K562 (cell line): ENCODE measurements at regions not wholly inside any gene's neighbourhood (a gene's known extent, or its start where the extent isn't known, plus 50 kb on each side); places are given as distances from the start of the nearest gene placed in this dataset.

Experiments used
- ATAC-seq: fragments of 200-7000 bp; cut with Tn5 transposase; 3 replicates; pipeline ENCODE4 v1.9.1; 2020; ENCODE audit warnings: moderate library complexity
- BruUV-seq: library from RNA; stranded (reverse); fragments of 400-500 nt; replicated peaks from 2 replicates; lab custom pipeline; 2021; lab: Mats Ljungman, UMichigan
- CTCF ChIA-PET: fragments of 300-600 bp; formaldehyde crosslinking; extraction: SDS; loops from one replicate; lab custom pipeline; 2021; ENCODE audit warnings: low intra/inter-chr PET ratio; lab: Yijun Ruan, JAX
- POLR2A ChIA-PET: fragments of 300-600, 350-650 bp; sonication (Branson Sonifier 250); formaldehyde crosslinking; extraction: SDS; loops from one replicate; lab custom pipeline; 2021; ENCODE audit warnings: antibody characterized with exemption, inconsistent platforms; lab: Yijun Ruan, JAX
- DNase-seq, 4 experiments: peaks; one replicate each; pipeline versions ENCODE4 v3.0.0 to v3.0.0-alpha.2; 2011 to 2018; ENCODE audit warnings: low spot score in 3 of 4, mixed read lengths in 3 of 4; ENCODE audit errors: extremely low read depth in 1 of 4
- FAIRE-seq: peaks from 2 replicates; lab custom pipeline; 2011; peaks lifted over from hg19 to GRCh38; lab: Jason Lieb, UNC
- H2AFZ ChIP-seq: 2 replicates; pipeline ENCODE4 v1.6.0; 2011; ENCODE audit warnings: low read depth, low read length, control low read depth, inconsistent platforms
- H3K27ac ChIP-seq: fragments of 200-600 bp; 3 replicates; pipeline ENCODE4 v1.8.0; 2011; ENCODE audit warnings: low read depth, mild to moderate bottlenecking, control low read depth, inconsistent platforms, low read length, moderate library complexity, mixed read lengths; ENCODE audit errors: extremely low read depth
- H3K27me3 ChIP-seq, 2 experiments: fragments of 300-600 bp in 1 of 2; 2 replicates in 1 of 2; 3 replicates in 1 of 2; pipeline versions ENCODE4 v1.6.0 to v1.8.0; 2011; ENCODE audit warnings: inconsistent platforms in 2 of 2, low read length in 2 of 2, mild to moderate bottlenecking in 1 of 2, mixed read lengths in 1 of 2, moderate library complexity in 1 of 2; ENCODE audit not compliant: control insufficient read depth in 2 of 2, insufficient read depth in 2 of 2
- H3K36me3 ChIP-seq: fragments of 300-600 bp; 3 replicates; pipeline ENCODE4 v1.8.0; 2011; ENCODE audit warnings: mild to moderate bottlenecking, low read length, inconsistent platforms; ENCODE audit not compliant: control insufficient read depth, insufficient read depth
- H3K4me1 ChIP-seq, 2 experiments: fragments of 200-600 bp in 1 of 2; replicated peaks in 1 of 2; 2 replicates in 1 of 2; 3 replicates in 1 of 2; pipeline versions ENCODE4 v1.5.1 to v1.8.0; 2011; ENCODE audit warnings: inconsistent platforms in 2 of 2, low read length in 2 of 2, mild to moderate bottlenecking in 1 of 2, mixed read lengths in 1 of 2, moderate library complexity in 1 of 2; ENCODE audit not compliant: control insufficient read depth in 2 of 2, insufficient read depth in 2 of 2
- H3K4me2 ChIP-seq: 2 replicates; pipeline ENCODE4 v1.6.1; 2011; ENCODE audit warnings: low read length, control low read depth, inconsistent platforms, mixed read lengths; ENCODE audit not compliant: insufficient read depth
- H3K4me3 ChIP-seq: fragments of 200-600 bp; sonication (generic), shearing (Covaris generic); 2 replicates; pipeline ENCODE4 v1.5.1; 2016; ENCODE audit warnings: control low read depth, inconsistent platforms
- H3K79me2 ChIP-seq: fragments of 200-600 bp; 3 replicates; pipeline ENCODE4 v1.8.0; 2011; ENCODE audit warnings: low read length, inconsistent platforms; ENCODE audit not compliant: control insufficient read depth, insufficient read depth
- H3K9ac ChIP-seq, 2 experiments: 2 replicates each; pipeline versions ENCODE4 v1.6.0 to v1.6.1; 2011; ENCODE audit warnings: low read depth in 2 of 2, low read length in 2 of 2, control low read depth in 1 of 2, inconsistent platforms in 1 of 2, mild to moderate bottlenecking in 1 of 2, mixed read lengths in 1 of 2; ENCODE audit not compliant: insufficient read depth in 1 of 2
- H3K9me1 ChIP-seq: one replicate; pipeline ENCODE4 v1.6.0; 2011; ENCODE audit warnings: inconsistent platforms, mild to moderate bottlenecking, low read length, moderate library complexity; ENCODE audit not compliant: control insufficient read depth, insufficient read depth
- H3K9me3 ChIP-seq: replicated peaks from 2 replicates; pipeline ENCODE4 v1.5.1; 2011; ENCODE audit warnings: low read depth, low read length, inconsistent platforms; ENCODE audit not compliant: control insufficient read depth, insufficient read depth
- H4K20me1 ChIP-seq: replicated peaks from 2 replicates; pipeline ENCODE4 v1.6.1; 2011; ENCODE audit warnings: low read length, inconsistent platforms, mixed read lengths; ENCODE audit not compliant: control insufficient read depth, insufficient read depth
- BDP1 ChIP-seq: IDR thresholded peaks from 3 replicates; pipeline ENCODE4 v1.6.1; 2011; ENCODE audit not compliant: insufficient read length, insufficient read depth
- CHD1 ChIP-seq: fragments of 200-600 bp; sonication (generic); IDR thresholded peaks from one replicate; pipeline ENCODE4 v1.6.1; 2012; ENCODE audit warnings: mild to moderate bottlenecking, moderate library complexity, low read length, inconsistent platforms
- FIP1L1 ChIP-seq: fragments of 200-400 bp; formaldehyde crosslinking; IDR thresholded peaks from 2 replicates; pipeline ENCODE4 v1.6.1; 2018; ENCODE audit warnings: mild to moderate bottlenecking, low read depth, low read length; ENCODE audit not compliant: poor library complexity, severe bottlenecking
- HNRNPLL ChIP-seq: fragments of 200-400 bp; formaldehyde crosslinking; IDR thresholded peaks from 2 replicates; pipeline ENCODE4 v1.6.1; 2017; ENCODE audit warnings: low read length, low read depth, mild to moderate bottlenecking; ENCODE audit not compliant: poor library complexity, severe bottlenecking
- LARP7 ChIP-seq: fragments of 450-650 bp; IDR thresholded peaks from 2 replicates; pipeline ENCODE4 v1.6.1; 2016
- MEF2D ChIP-seq: conservative IDR thresholded peaks from 2 replicates; pipeline ENCODE4 v1.6.1; 2016; ENCODE audit warnings: low read depth, missing genetic modification characterization, missing compliant biosample characterization
- MTF1 ChIP-seq: fragments of 250-450 bp; sonication (Bioruptor Pico); IDR thresholded peaks from 2 replicates; pipeline ENCODE4 v1.9.0; 2021; ENCODE audit warnings: moderate library complexity, mild to moderate bottlenecking, inconsistent platforms, borderline replicate concordance
- NFE2 ChIP-seq: IDR thresholded peaks from 2 replicates; pipeline ENCODE4 v1.6.1; 2014; ENCODE audit warnings: antibody characterized with exemption, low read depth
- NFRKB ChIP-seq: fragments of 450-650 bp; IDR thresholded peaks from 2 replicates; pipeline ENCODE4 v1.6.1; 2016; ENCODE audit warnings: low read depth
- NUFIP1 ChIP-seq: fragments of 450-650 bp; IDR thresholded peaks from 2 replicates; pipeline ENCODE4 v1.6.1; 2018; ENCODE audit not compliant: partially characterized antibody
- RB1 ChIP-seq: fragments of 450-650 bp; IDR thresholded peaks from 2 replicates; pipeline ENCODE4 v1.6.1; 2017; ENCODE audit warnings: low read depth, mild to moderate bottlenecking
- SMAD3 ChIP-seq: fragments of 450-650 bp; formaldehyde crosslinking; conservative IDR thresholded peaks from 2 replicates; pipeline ENCODE4 v1.4.0; 2020; ENCODE audit warnings: mild to moderate bottlenecking
- TSC22D4 ChIP-seq: fragments of 450-650 bp; IDR thresholded peaks from 2 replicates; pipeline ENCODE4 v1.6.1; 2016; ENCODE audit warnings: missing genetic modification characterization, missing biosample characterization, control low read depth
- WHSC1 ChIP-seq: IDR thresholded peaks from one replicate; pipeline ENCODE4 v1.6.1; 2012; ENCODE audit warnings: low read length, control low read depth, inconsistent platforms
- ZEB2 ChIP-seq: fragments of 450-650 bp; IDR thresholded peaks from 2 replicates; pipeline ENCODE4 v1.6.1; 2016
- ZFP30 ChIP-seq: fragments of 250-450 bp; sonication (Bioruptor Pico); IDR thresholded peaks from 2 replicates; pipeline ENCODE4 v1.8.0; 2022; ENCODE audit warnings: moderate library complexity, mild to moderate bottlenecking, inconsistent platforms, borderline replicate concordance
- ZNF165 ChIP-seq: fragments of 250-450 bp; sonication (Bioruptor Pico); IDR thresholded peaks from 2 replicates; pipeline ENCODE4 v1.4.0; 2020; ENCODE audit warnings: borderline replicate concordance
- ZNF785 ChIP-seq: fragments of 250-450 bp; sonication (Bioruptor Pico); IDR thresholded peaks from 2 replicates; pipeline ENCODE4 v1.4.0; 2020; ENCODE audit warnings: mild to moderate bottlenecking
- WGBS: fragments of 100-300 bp; shearing (Covaris generic); methylation state at CpG from one replicate; pipeline ENCODE4 v1.1.6; 2016; ENCODE audit warnings: low coverage, mixed read lengths; ENCODE audit not compliant: insufficient coverage; ENCODE audit errors: missing lambda C conversion rate; 5-methylcytosine and 5-hydroxymethylcytosine counted together
- in situ Hi-C: fragments of 300-500 bp; cut with MboI; formaldehyde crosslinking; loops from 4 replicates; pipeline ENCODE4 v1.15.0; 2018; ENCODE audit warnings: inconsistent platforms, mixed read lengths
- intact Hi-C: fragments of 100-400 bp; cut with micrococcal nuclease; formaldehyde crosslinking; loops from 2 replicates; pipeline ENCODE4 v1.14.2; 2022
- TF ChIP-seq, protein P1 (sequence below): fragments of 450-650 bp; formaldehyde crosslinking; IDR thresholded peaks from 2 replicates; pipeline ENCODE4 v1.4.0; 2022; ENCODE audit warnings: missing genetic modification characterization
- TF ChIP-seq, protein P2 (sequence below): fragments of 200-400 bp; formaldehyde crosslinking; IDR thresholded peaks from 2 replicates; pipeline ENCODE4 v1.6.1; 2017; ENCODE audit warnings: mild to moderate bottlenecking, low read depth, low read length, moderate library complexity
- TF ChIP-seq, protein P3 (sequence below): sonication (generic); formaldehyde crosslinking; IDR thresholded peaks from 2 replicates; pipeline ENCODE4 v1.8.1; 2023; ENCODE audit warnings: mild to moderate bottlenecking, missing genetic modification reagents

DNA sequence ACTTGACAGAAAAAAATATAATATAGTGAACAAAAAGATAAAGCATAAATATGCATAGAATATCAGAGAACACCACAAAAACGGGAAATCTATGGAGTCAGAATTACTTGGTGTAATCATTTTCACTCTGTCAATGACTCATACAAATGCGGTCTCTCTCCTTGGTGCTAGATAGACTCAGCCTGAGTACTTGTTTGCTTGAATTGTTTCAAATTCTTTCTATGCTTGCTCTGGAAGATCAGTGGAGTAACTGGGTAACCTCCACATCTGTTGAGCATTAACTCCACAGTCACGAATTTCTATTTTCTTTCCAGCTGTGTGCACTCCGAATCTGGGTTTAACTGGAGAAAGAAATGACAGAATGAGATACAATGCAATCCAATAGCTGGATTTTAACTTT, 760.4 kb downstream of the ZPLD1 start (continued):
- TF ChIP-seq, protein P1, sequence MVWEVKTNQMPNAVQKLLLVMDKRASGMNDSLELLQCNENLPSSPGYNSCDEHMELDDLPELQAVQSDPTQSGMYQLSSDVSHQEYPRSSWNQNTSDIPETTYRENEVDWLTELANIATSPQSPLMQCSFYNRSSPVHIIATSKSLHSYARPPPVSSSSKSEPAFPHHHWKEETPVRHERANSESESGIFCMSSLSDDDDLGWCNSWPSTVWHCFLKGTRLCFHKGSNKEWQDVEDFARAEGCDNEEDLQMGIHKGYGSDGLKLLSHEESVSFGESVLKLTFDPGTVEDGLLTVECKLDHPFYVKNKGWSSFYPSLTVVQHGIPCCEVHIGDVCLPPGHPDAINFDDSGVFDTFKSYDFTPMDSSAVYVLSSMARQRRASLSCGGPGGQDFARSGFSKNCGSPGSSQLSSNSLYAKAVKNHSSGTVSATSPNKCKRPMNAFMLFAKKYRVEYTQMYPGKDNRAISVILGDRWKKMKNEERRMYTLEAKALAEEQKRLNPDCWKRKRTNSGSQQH = no peak
- no peak for TF ChIP-seq CHD1
- TF ChIP-seq, protein P2, sequence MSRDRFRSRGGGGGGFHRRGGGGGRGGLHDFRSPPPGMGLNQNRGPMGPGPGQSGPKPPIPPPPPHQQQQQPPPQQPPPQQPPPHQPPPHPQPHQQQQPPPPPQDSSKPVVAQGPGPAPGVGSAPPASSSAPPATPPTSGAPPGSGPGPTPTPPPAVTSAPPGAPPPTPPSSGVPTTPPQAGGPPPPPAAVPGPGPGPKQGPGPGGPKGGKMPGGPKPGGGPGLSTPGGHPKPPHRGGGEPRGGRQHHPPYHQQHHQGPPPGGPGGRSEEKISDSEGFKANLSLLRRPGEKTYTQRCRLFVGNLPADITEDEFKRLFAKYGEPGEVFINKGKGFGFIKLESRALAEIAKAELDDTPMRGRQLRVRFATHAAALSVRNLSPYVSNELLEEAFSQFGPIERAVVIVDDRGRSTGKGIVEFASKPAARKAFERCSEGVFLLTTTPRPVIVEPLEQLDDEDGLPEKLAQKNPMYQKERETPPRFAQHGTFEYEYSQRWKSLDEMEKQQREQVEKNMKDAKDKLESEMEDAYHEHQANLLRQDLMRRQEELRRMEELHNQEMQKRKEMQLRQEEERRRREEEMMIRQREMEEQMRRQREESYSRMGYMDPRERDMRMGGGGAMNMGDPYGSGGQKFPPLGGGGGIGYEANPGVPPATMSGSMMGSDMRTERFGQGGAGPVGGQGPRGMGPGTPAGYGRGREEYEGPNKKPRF = no peak

DNA sequence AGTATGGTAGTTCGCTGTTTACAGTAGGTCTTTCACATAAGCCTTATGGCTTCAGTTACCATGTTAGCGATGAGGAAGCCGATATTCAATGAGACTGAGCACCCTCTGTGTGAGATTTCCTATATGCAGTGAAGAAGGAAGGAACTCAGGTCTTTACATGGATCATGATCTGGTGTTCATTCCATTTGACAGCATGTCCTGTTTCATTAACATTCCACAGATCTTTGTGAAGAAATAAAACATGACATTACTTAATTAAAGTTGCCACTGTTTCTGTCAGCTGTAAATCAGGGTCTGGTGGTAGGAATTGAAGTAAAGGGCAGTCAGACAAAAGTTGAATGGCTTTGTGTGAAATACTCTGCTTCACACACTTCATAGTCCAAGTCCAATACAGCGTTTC, 768.6 kb downstream of the ZPLD1 start:
- Histone ChIP-seq H3K9me1 (no peaks in the 10 kb centered on the region), H3K9ac (no peak overlapping the region), H3K27me3 (no peaks in the 10 kb centered on the region), H3K4me3 (no peak overlapping the region), H3K36me3 (no peaks in the 10 kb centered on the region), H2AFZ (no peak overlapping the region), H3K9me3 (no peaks in the 10 kb centered on the region), H3K4me2 (no peak overlapping the region), H3K27ac (no peak overlapping the region), H4K20me1 (no peaks in the 10 kb centered on the region), H3K4me1 (no peaks in the 10 kb centered on the region), H3K79me2 (no peaks in the 10 kb centered on the region)
- intact Hi-C loops = no loop called here
- FAIRE-seq = no peak
- BruUV-seq = no TSS peak
- CTCF ChIA-PET = no interaction called here
- in situ Hi-C loops = no loop called here
- DNase-seq = no peak
- POLR2A ChIA-PET = no interaction called here
- WGBS = 0% methylated on average over 4 of the region's 4 CpGs
- no peak for ATAC-seq
- TF ChIP-seq TSC22D4 = no peak
- no peak for TF ChIP-seq ZNF165 (CRISPR knock-in tag)
- TF ChIP-seq LARP7 = no peak
- TF ChIP-seq SMAD3 = no peak
- TF ChIP-seq HNRNPLL = no peak
- TF ChIP-seq ZNF785 (CRISPR knock-in tag) = no peak
- TF ChIP-seq, protein P3, sequence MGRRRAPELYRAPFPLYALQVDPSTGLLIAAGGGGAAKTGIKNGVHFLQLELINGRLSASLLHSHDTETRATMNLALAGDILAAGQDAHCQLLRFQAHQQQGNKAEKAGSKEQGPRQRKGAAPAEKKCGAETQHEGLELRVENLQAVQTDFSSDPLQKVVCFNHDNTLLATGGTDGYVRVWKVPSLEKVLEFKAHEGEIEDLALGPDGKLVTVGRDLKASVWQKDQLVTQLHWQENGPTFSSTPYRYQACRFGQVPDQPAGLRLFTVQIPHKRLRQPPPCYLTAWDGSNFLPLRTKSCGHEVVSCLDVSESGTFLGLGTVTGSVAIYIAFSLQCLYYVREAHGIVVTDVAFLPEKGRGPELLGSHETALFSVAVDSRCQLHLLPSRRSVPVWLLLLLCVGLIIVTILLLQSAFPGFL = no peak
- TF ChIP-seq NUFIP1 = no peak
- TF ChIP-seq ZFP30 (CRISPR knock-in tag) = no peak
- no peak for TF ChIP-seq WHSC1
- TF ChIP-seq FIP1L1 = no peak
- TF ChIP-seq NFE2 = no peak
- no peak for TF ChIP-seq NFRKB
- TF ChIP-seq MEF2D (tag) = no peak
- no peak for TF ChIP-seq RB1
- TF ChIP-seq ZEB2 = no peak
- no peak for TF ChIP-seq BDP1
- TF ChIP-seq MTF1 (CRISPR knock-in tag) = no peak
